PC-9 (cell line): ENCODE measurements at regions not wholly inside any gene's neighbourhood (a gene's known extent, or its start where the extent isn't known, plus 50 kb on each side); places are given as distances from the start of the nearest gene placed in this dataset.

Experiments used
- CTCF ChIP-seq: fragments of 200-600 bp; sonication (generic); conservative IDR thresholded peaks from 2 replicates; pipeline ENCODE4 v1.6.1; 2017; ENCODE audit warnings: mixed run types, antibody characterized with exemption, mild to moderate bottlenecking, moderate library complexity
- EZH2 ChIP-seq: fragments of 200-600 bp; sonication (generic); IDR thresholded peaks from 2 replicates; pipeline ENCODE4 v1.8.0; 2017; ENCODE audit warnings: antibody characterized with exemption, low read depth

DNA sequence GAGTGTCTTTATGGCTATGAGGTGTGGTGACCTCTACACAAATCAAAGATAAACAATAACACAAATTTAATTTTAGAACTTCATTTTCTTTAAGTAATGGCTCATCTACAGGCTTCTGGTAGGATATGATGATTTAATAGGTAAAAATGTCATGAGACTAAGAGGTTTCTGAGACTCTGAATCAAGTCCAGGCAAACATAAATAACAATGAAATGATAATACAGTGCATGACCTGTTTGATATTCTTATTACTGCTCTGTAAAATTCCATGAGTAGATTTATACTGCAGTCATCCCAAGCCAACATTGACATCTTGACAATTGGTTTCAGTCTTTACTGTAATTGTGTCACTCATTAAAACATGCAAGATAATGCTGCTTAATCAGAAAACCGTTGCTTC, 936.8 kb downstream of the MCTP2 start:
- TF ChIP-seq EZH2: no peak
- no peak for TF ChIP-seq CTCF
